Stimulated activated CD4-positive, alpha-beta T cell treated with anti-CD3 and anti-CD28 coated beads, Interleukin-15, amount 100 ng/mL, for 48 hours (primary cell): ENCODE measurements at regions not wholly inside any gene's neighbourhood (a gene's known extent, or its start where the extent isn't known, plus 50 kb on each side); places are given as distances from the start of the nearest gene placed in this dataset.
"Not testable (repeated sequence)": the region's sequence is repeated elsewhere in the genome, so short reads cannot be mapped to it uniquely, and the experiment has no call there.

ENCODE experiments used
- DNase-seq, 2 donors: peaks; one replicate each; pipeline ENCODE4 v3.0.0-alpha.2; 2020; ENCODE audit warnings: low read depth in 2 of 2

- DNase-seq = no peak
Measured at GRCh38 chr2:215658635-215659305, 222.9 kb upstream of the FN1 start.

DNA sequence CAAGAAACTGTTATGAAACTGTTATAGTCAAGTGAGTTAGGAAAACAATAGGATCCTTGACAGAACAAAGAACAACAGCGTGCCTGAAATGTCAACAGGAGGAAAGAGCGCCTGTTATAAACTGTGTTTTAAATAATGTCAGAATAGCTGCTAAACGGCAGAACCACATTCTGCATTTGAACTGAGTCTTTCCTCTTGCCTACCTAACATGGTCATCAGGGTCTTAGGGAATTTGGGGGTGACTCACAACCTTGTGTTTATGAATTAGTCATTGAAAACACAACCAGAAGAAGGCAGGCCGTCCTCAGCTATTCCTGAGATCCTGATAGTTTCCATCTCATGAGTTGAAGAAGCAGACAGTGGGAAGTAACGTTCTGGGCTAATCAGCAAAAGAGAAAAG, 222.0 kb upstream of the FN1 start:
- DNase-seq = no peak

DNA sequence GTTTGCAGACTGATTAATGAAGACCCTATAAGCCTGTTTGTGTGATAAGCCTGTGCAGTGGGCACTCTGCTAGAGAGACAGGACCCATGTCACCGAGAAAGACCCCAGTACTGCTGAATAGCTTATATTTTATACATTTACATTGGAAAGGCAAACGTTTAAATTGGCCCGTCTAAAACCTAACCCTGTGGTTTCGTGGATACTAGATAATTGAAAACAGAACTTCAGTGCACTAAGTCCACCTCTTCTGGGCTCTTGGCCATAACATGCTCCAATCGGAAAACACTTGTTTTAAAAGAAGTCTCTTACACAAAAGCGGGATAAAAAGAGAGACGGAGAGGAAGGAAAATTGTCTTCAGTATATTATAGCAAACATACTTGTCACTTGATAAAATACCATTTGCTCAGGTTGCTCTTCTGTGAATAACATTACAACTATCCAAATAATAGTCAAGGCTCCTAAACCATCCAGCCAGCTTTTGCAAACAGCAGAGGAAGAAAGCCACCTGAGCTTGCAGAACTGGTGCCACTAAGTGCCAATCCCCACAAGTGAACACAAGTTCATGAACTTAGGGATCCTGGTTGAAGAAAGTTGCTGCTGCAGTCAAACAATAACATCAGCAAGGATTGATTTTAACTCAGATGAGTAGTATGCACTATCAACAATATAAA, 218.4 kb upstream of the FN1 start:
- no peak for DNase-seq

DNA sequence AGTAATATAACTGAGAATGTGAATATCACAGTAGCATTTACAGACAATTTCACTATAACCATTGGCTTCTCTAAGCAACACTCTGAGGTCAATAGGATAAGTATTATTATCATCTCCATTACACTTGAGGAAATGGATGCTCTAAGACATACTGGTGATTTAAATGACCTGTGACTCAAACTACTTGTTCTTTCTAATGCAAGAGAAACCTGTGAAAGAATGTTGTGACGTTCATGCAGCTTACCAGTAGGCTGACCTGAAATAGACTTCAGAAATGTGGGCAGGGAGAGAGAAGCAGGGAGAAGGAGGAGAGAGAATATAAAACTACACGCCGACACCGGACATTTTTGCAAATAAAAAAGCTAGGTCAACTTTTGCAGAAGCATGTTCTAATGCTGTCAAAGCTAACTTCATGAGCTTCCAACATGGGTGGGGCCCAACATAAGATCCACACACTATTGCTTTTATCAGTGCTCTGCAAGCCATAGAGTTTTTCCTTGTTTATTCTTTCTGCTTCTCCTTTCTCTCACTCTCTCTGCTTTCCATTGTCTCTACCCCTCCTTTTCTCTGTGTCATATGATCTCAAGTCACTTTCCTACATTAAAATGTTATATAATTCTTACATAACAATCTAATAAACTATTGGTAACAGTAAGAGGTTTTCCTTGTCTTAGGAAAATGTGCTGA, 217.6 kb upstream of the FN1 start:
- DNase-seq = no peak

DNA sequence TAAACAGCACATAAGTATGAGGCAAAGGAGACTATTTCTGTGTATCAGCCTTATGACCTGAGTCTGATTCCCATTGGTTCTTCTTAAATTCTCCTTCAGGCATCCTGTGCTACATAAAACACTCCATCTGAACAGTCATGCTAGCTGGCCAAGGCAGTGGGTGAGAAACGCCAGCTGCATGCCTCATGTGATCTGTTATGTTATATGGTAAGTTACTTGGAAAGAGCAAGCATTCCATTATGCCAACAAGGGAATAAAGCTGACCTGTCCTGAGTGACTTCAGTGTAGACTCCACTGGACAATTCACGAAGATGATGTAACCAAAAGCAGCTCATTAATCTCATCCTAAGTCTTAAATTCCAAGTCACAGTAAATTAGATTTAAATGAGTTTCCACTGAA, 216.5 kb upstream of the FN1 start:
- no peak for DNase-seq

DNA sequence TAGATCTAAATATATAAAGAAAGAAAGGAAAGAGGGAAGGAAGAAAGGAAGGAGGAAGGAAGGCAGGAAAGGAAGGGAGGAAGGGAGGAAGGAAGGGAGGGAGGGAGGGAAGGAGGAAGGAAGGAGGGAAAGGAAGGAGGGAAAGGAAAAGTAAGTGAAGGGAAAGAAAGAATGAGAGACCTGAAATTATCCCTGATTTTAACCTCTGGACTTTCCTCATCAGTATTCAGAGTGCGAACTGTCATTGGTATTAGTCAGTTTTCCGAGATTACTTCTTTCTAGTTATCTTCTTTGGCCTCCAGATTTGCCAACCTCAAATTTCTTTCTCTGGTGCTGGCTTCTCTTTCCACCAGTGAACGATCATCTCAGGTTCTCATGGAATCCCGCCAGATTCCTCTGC, 215.5 kb upstream of the FN1 start:
- no peak for DNase-seq

- DNase-seq = no peak
Measured at GRCh38 chr2:215644233-215644897, 208.5 kb upstream of the FN1 start.

GRCh38 chr2:215638687-215639086, 202.8 kb upstream of the FN1 start:
- no peak for DNase-seq

GRCh38 chr2:215637651-215638050, 201.8 kb upstream of the FN1 start:
- DNase-seq = no peak

- no peak for DNase-seq
Measured at GRCh38 chr2:215636816-215637215, 200.9 kb upstream of the FN1 start.

- DNase-seq = no peak
Measured at GRCh38 chr2:215635788-215636139, 199.9 kb upstream of the FN1 start.

GRCh38 chr2:215635071-215635787, 199.4 kb upstream of the FN1 start:
- no peak for DNase-seq

- no peak for DNase-seq
Measured at GRCh38 chr2:215633360-215633759, 197.5 kb upstream of the FN1 start.

GRCh38 chr2:215631696-215632095, 195.8 kb upstream of the FN1 start:
- no peak for DNase-seq

GRCh38 chr2:215630796-215631195, 194.9 kb upstream of the FN1 start:
- not testable (repeated sequence) for DNase-seq

DNA sequence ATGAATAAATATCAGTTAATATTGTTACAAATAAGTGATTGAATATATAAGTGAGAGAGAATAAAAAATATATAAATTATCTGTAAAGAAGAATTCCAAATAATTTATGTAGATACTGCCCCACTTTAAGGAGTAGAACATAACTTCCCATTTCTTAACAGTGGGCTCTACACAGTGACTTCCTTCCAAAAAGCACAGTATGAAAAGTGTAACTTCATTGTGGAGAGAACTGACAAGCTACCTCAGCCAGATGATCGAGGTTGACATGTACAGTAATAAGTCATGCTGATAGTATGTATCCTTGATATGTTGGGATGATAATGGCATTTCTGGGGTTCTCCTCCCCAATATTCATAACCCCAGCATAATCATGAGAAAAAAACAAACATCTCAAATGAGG, 191.9 kb upstream of the FN1 start:
- no peak for DNase-seq

GRCh38 chr2:215626812-215627281, 191.0 kb upstream of the FN1 start:
- DNase-seq = no peak

DNA sequence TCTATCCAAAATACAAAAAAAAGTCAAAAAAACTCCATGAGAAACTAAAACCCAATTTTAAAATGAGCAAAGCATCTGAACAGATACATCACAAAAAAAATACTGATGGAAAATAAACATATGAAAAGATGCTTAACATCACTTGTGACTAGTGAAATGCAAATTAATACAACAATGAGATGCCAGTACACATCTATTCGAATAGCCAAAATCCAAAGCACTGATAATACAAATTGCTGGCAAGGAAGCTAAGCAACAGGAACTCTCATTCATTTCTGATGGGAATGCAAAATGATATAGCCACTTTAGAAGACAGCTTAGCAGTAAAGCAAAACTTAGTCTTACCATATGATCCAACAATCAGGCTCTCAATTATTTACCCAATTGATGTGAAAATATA, 190.2 kb upstream of the FN1 start:
- no peak for DNase-seq

GRCh38 chr2:215625207-215625606, 189.3 kb upstream of the FN1 start:
- no peak for DNase-seq

DNA sequence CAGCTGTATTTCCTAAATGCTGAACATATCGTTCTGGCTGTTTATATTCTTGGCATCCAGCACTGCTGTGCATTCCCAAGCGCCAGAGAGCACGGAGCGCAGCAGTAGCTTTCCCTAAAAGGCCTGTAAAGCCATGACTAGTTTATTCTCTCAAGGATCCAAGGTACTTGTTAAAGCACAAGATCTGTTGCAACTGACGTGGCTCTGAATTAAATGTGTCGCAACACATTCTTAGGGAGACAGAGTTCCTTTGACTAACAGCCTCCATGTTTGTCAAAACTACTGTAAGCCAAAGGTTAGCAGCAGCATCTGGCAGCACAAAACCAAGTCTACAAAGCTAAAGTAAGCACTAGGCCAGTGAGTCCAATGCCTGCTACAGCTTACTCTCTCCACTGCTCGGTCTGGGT, 188.6 kb upstream of the FN1 start:
- DNase-seq = no peak

DNA sequence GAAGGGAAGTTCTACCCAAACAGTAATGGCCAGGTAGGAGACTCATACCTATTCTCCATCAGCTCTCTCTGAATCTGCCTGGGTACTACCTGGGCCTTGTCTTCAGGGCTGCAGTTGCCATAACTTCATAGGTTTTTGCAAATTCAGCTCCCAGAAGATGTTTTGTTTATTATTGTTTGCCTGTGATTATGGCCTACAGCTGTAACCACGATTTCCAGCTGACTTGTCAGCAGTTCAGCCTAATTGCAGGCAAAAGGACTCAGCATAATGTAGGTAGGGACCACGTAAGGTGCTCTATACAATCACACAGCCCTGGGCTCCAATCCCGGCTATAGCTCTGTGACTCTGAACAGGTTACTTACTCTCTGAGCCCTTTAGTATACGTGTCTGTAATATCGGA, 187.0 kb upstream of the FN1 start:
- no peak for DNase-seq

GRCh38 chr2:215621381-215621780, 185.5 kb upstream of the FN1 start:
- no peak for DNase-seq
